SK-N-SH (cell line): ENCODE measurements at regions not wholly inside any gene's neighbourhood (a gene's known extent, or its start where the extent isn't known, plus 50 kb on each side); places are given as distances from the start of the nearest gene placed in this dataset.
"Not testable (repeated sequence)": the region's sequence is repeated elsewhere in the genome, so short reads cannot be mapped to it uniquely, and the experiment has no call there.

Source experiments
- CTCF ChIA-PET: fragments of 300-600, 350-600 bp; formaldehyde crosslinking; extraction: SDS; loops from one replicate; lab custom pipeline; 2021; lab: Yijun Ruan, JAX
- POLR2A ChIA-PET: fragments of 350-600 bp; sonication (Branson Sonifier 250); formaldehyde crosslinking; extraction: SDS; loops from one replicate; lab custom pipeline; 2020; ENCODE audit warnings: antibody characterized with exemption, inconsistent platforms; lab: Yijun Ruan, JAX
- DNase-seq: peaks from one replicate; pipeline ENCODE4 v3.0.0; 2012
- H2AFZ ChIP-seq: fragments of 200-600 bp; sonication (generic); 2 replicates; pipeline ENCODE4 v1.8.1; 2016; ENCODE audit warnings: antibody characterized with exemption, mild to moderate bottlenecking, low read depth
- H3F3A ChIP-seq: fragments of 200-600 bp; sonication (generic); replicated peaks from 2 replicates; pipeline ENCODE3; 2016; ENCODE audit warnings: antibody characterized with exemption, mild to moderate bottlenecking; ENCODE audit not compliant: insufficient read depth
- H3K27ac ChIP-seq, 2 experiments: fragments of 200-500 bp in 1 of 2; fragments of 200-600 bp in 1 of 2; sonication (Bioruptor generic) in 1 of 2; sonication (generic), shearing (Covaris generic) in 1 of 2; 2 replicates each; pipeline versions ENCODE4 v1.5.1 to v1.6.1; 2014 to 2016; ENCODE audit warnings: low read depth in 2 of 2, inconsistent platforms in 1 of 2, low read length in 1 of 2, mild to moderate bottlenecking in 1 of 2, mixed read lengths in 1 of 2
- H3K27me3 ChIP-seq: fragments of 200-600 bp; sonication (generic), shearing (Covaris generic); 2 replicates; pipeline ENCODE4 v1.6.1; 2016; ENCODE audit warnings: mixed run types; ENCODE audit not compliant: insufficient read depth
- H3K36me3 ChIP-seq, 2 experiments: fragments of 200-500 bp in 1 of 2; fragments of 200-600 bp in 1 of 2; sonication (Bioruptor generic) in 1 of 2; sonication (generic) in 1 of 2; replicated peaks in 1 of 2; 2 replicates each; pipeline versions ENCODE3 to v1.5.1; 2014 to 2016; ENCODE audit warnings: low read length in 1 of 2, mild to moderate bottlenecking in 1 of 2; ENCODE audit not compliant: insufficient read depth in 2 of 2, control insufficient read depth in 1 of 2
- H3K4me1 ChIP-seq, 2 experiments: fragments of 200-500 bp in 1 of 2; fragments of 200-600 bp in 1 of 2; sonication (Bioruptor generic) in 1 of 2; sonication (generic), shearing (Covaris generic) in 1 of 2; 2 replicates each; pipeline versions ENCODE4 v1.5.1 to v1.6.1; 2014 to 2016; ENCODE audit warnings: low read depth in 1 of 2, low read length in 1 of 2, mixed run types in 1 of 2; ENCODE audit not compliant: insufficient read depth in 2 of 2, control insufficient read depth in 1 of 2
- H3K4me2 ChIP-seq: fragments of 200-600 bp; sonication (generic), shearing (Covaris generic); 2 replicates; pipeline ENCODE4 v1.6.1; 2017; ENCODE audit warnings: mixed run types
- H3K4me3 ChIP-seq, 2 experiments: fragments of 200-500 bp in 1 of 2; fragments of 200-600 bp in 1 of 2; sonication (Bioruptor generic) in 1 of 2; sonication (generic), shearing (Covaris generic) in 1 of 2; 2 replicates each; pipeline versions ENCODE4 v1.5.1 to v1.8.1; 2014 to 2016; ENCODE audit warnings: low read depth in 2 of 2, inconsistent platforms in 1 of 2, low read length in 1 of 2, mild to moderate bottlenecking in 1 of 2, mixed read lengths in 1 of 2, moderate library complexity in 1 of 2
- H3K79me2 ChIP-seq: fragments of 200-600 bp; sonication (generic); 2 replicates; pipeline ENCODE4 v1.8.1; 2017; ENCODE audit warnings: mild to moderate bottlenecking; ENCODE audit not compliant: insufficient read depth
- H3K9ac ChIP-seq: fragments of 200-600 bp; sonication (generic); 2 replicates; pipeline ENCODE4 v1.6.1; 2017; ENCODE audit warnings: mixed run types
- H3K9me2 ChIP-seq: fragments of 200-600 bp; sonication (generic); 2 replicates; pipeline ENCODE4 v1.6.1; 2017; ENCODE audit warnings: mixed run types
- H3K9me3 ChIP-seq: fragments of 200-600 bp; sonication (generic); 2 replicates; pipeline ENCODE4 v1.6.1; 2017; ENCODE audit warnings: mixed run types, mild to moderate bottlenecking, moderate library complexity
- H4K20me1 ChIP-seq: fragments of 200-600 bp; sonication (generic); 2 replicates; pipeline ENCODE4 v1.6.1; 2017; ENCODE audit warnings: mild to moderate bottlenecking, mixed run types; ENCODE audit not compliant: insufficient read depth
- REST ChIP-seq: IDR thresholded peaks from 2 replicates; pipeline ENCODE4 v1.6.1; 2012; ENCODE audit warnings: mild to moderate bottlenecking, low read depth, low read length, moderate library complexity
- WGBS: methylation state at CpG from one replicate; pipeline ENCODE4 v1.1.6; 2017; ENCODE audit warnings: low lambda C conversion rate; 5-methylcytosine and 5-hydroxymethylcytosine counted together

DNA sequence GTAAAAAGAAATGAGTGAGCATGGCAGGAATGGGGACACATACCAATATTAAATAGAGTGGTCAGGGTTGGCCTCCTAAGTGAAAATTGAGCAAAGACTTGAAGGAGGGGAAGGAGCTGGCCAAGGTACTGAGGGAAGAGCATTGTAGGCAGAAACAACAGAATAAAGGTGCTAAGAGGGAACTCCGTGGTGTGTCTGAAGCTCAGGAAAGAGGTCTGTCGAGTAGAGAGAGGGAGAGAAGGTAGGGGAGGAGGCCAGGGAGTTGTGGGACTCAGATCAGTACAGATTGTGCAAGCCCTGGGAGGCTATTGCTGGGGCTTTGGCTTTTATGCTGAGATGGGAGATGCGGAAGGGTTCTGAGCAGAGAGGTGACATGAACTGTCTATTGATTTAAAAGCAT lies 664.7 kb downstream of the SPATA31A6 start:
- H3K9me3 ChIP-seq, H4K20me1 ChIP-seq, H3K4me3 ChIP-seq, POLR2A ChIA-PET, H3K27me3 ChIP-seq, DNase-seq, H3F3A ChIP-seq, H2AFZ ChIP-seq, H3K27ac ChIP-seq, H3K79me2 ChIP-seq, H3K4me1 ChIP-seq, CTCF ChIA-PET, H3K9ac ChIP-seq, H3K36me3 ChIP-seq, H3K4me2 ChIP-seq, H3K9me2 ChIP-seq: not testable (repeated sequence)
- WGBS = no CpG with 5 or more reads among the region's 3 CpGs
- TF ChIP-seq REST = peak; percentile 50; the same call in 1 of the 2 replicates

DNA sequence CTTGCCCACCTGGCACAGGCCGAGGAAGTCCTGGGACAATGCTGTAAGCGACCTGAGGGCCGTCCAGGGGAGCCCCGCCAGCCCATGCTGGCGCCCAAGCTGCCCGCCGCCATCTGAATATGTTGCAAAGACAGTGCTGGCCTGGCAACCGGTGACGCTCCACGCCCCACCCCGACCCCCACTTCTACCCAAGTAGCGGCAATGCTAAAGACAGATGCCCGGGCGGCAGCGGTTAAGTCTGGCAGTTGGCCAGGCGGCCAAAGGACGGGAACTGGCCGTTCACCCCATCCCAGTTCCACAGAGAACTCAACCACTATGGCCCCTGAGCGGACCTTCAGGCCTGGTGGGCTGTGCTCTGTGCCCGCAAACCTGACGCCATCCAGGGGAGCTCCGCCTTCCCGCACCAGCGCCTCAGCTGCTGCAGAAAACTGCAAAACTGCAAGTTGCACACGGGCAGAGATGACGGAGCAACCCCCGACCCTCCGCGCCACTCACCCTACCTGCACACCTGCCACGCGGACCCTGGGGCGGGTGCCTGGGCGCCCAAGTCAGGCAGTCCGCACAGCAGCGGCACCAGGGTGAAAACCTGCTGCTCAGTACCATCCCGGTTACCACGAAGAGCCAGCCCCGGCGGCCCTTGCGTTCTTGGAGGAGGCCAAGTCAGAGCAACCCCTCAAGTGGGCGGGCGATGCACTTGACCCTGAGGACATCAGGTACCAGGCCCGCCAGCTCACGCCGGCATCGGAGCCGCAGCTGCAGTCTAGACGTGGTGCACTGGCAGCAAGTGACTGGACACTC lies 667.6 kb downstream of the SPATA31A6 start:
- 34% methylated on average over 11 of the region's 48 CpGs for WGBS
- POLR2A ChIA-PET, H3K4me2 ChIP-seq, H3K4me1 ChIP-seq, H3K9me3 ChIP-seq, H4K20me1 ChIP-seq, H3K79me2 ChIP-seq, DNase-seq, H3K27ac ChIP-seq, H2AFZ ChIP-seq, H3F3A ChIP-seq, H3K9ac ChIP-seq, H3K9me2 ChIP-seq, H3K27me3 ChIP-seq, CTCF ChIA-PET, H3K36me3 ChIP-seq: not testable (repeated sequence)
- peak overlapping the region; percentile 50 to 60; a peak in 2 of 4 replicates for H3K4me3 ChIP-seq

DNA sequence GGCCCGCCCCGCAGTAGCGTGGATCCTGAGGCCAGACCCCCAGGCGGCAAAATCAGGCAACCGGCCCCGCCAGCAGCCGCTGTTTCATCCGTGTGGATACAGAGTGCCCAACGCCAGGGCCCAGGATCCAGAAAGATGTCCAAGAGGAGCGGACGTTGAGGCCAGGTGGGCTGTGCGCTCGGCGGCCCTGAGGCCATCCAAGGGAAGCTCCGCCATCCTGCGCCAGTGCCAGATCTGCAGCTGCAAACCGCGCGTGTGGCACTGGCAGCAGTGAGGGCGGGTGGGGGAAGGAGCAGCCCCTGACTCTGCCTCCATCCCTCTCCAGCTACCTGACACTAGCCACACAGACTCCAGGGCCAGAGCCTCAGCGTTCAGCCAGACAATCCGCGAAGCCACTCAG lies 668.2 kb downstream of the SPATA31A6 start:
- peak overlapping the region; percentile 50 to 60 for H3K4me3 ChIP-seq
- H3K27me3 ChIP-seq, H3K9me2 ChIP-seq, H3K9me3 ChIP-seq, H3K36me3 ChIP-seq, H3K9ac ChIP-seq, CTCF ChIA-PET, H3K27ac ChIP-seq, H3F3A ChIP-seq, H3K4me1 ChIP-seq, H3K79me2 ChIP-seq, POLR2A ChIA-PET, H4K20me1 ChIP-seq: not testable (repeated sequence)
- peak overlapping the region; percentile 81 for H3K4me2 ChIP-seq
- 0% methylated on average over 6 of the region's 23 CpGs for WGBS
- H2AFZ ChIP-seq = peak overlapping the region; percentile 35; the same call in 1 of the 2 replicates
- DNase-seq = peak; percentile 11
